Testis (tissue), 2 donors: ENCODE measurements at regions not wholly inside any gene's neighbourhood (a gene's known extent, or its start where the extent isn't known, plus 50 kb on each side); places are given as distances from the start of the nearest gene placed in this dataset.

Experiments
- DNase-seq: peaks from one replicate; pipeline ENCODE4 v3.0.0-alpha.2; 2019
- H3K27ac ChIP-seq, 2 donors: fragments of 200-600 bp; sonication (generic); one replicate each; pipeline ENCODE4 v1.5.1; 2019
- H3K27me3 ChIP-seq: fragments of 200-600 bp; sonication (generic); one replicate; pipeline ENCODE4 v1.5.1; 2019
- H3K36me3 ChIP-seq: fragments of 200-600 bp; sonication (generic); one replicate; pipeline ENCODE4 v1.5.1; 2017; ENCODE audit warnings: low read depth; ENCODE audit errors: missing control alignments
- H3K4me1 ChIP-seq: fragments of 200-600 bp; sonication (generic); one replicate; pipeline ENCODE4 v1.5.1; 2019
- H3K4me3 ChIP-seq, 2 donors: fragments of 200-600 bp; sonication (generic); one replicate each; pipeline ENCODE4 v1.5.1; 2017 to 2019
- H3K9me3 ChIP-seq: fragments of 200-600 bp; sonication (generic); one replicate; pipeline ENCODE4 v1.5.1; 2017
- CTCF ChIP-seq, 3 experiments: fragments of 450-650 bp in 2 of 3; fragments of 200-600 bp in 1 of 3; sonication (generic) in 1 of 3; IDR thresholded peaks; one replicate each; pipeline ENCODE4 v1.5.1; 2016 to 2019; ENCODE audit warnings: antibody characterized with exemption in 3 of 3, mild to moderate bottlenecking in 2 of 3, moderate library complexity in 1 of 3
- POLR2A ChIP-seq: fragments of 450-650 bp; IDR thresholded peaks from one replicate; pipeline ENCODE4 v1.6.1; 2017; ENCODE audit warnings: antibody characterized with exemption, mild to moderate bottlenecking, moderate library complexity
- WGBS, 2 donors: methylation state at CpG; one replicate each; pipeline ENCODE4 v1.1.5; 2018; 5-methylcytosine and 5-hydroxymethylcytosine counted together
- intact Hi-C: fragments of 100-400 bp; cut with DNase I; formaldehyde crosslinking; loops from one replicate; pipeline ENCODE4 v1.15.1; 2023; ENCODE audit warnings: low total_unique reads

GRCh38 chr1:195158091-195158490 is 1450.1 kb downstream of the KCNT2 start:
- WGBS, 2 donors = 78 to 91% methylated on average over 4 of the region's 4 CpGs

GRCh38 chr1:195153107-195153506 is 1455.1 kb downstream of the KCNT2 start:
- H3K4me3 ChIP-seq = no peak overlapping the region
- WGBS, 2 donors = 79 to 88% methylated on average over 1 of the region's 1 CpG
- H3K36me3 ChIP-seq = no peaks in the 10 kb centered on the region
- no peak overlapping the region for H3K27ac ChIP-seq
- TF ChIP-seq CTCF (IDR thresholded peaks at IDR 0.05) (no peak), POLR2A (no peak)
- DNase-seq = no peak
- no peaks in the 10 kb centered on the region for H3K4me1 ChIP-seq
- H3K9me3 ChIP-seq = no peaks in the 10 kb centered on the region
- no peaks in the 10 kb centered on the region for H3K27me3 ChIP-seq
- intact Hi-C loops = no loop called here

More at GRCh38 chr1:195158091-195158490, 1450.1 kb downstream of the KCNT2 start:
- Histone ChIP-seq H3K9me3 (no peaks in the 10 kb centered on the region), H3K36me3 (no peaks in the 10 kb centered on the region), H3K27ac (no peak overlapping the region), H3K4me1 (no peaks in the 10 kb centered on the region), H3K4me3 (no peak overlapping the region), H3K27me3 (no peaks in the 10 kb centered on the region)
- intact Hi-C loops = no loop called here
- DNase-seq = no peak
- no peak for TF ChIP-seq CTCF (IDR thresholded peaks at IDR 0.05)
- no peak for TF ChIP-seq POLR2A

GRCh38 chr1:195150768-195151167 is 1457.5 kb downstream of the KCNT2 start:
- Histone ChIP-seq H3K27me3 (no peaks in the 10 kb centered on the region), H3K4me1 (no peaks in the 10 kb centered on the region), H3K27ac (no peak overlapping the region), H3K4me3 (no peak overlapping the region), H3K36me3 (no peaks in the 10 kb centered on the region), H3K9me3 (no peaks in the 10 kb centered on the region)
- no peak for DNase-seq
- 81 to 90% methylated on average over 3 of the region's 3 CpGs for WGBS, 2 donors
- intact Hi-C loops = no loop called here
- no peak for TF ChIP-seq CTCF (IDR thresholded peaks at IDR 0.05)
- TF ChIP-seq POLR2A = no peak

GRCh38 chr1:195141294-195141693 is 1466.9 kb downstream of the KCNT2 start:
- Histone ChIP-seq H3K27me3 (no peaks in the 10 kb centered on the region), H3K27ac (no peak overlapping the region), H3K9me3 (no peaks in the 10 kb centered on the region), H3K36me3 (no peaks in the 10 kb centered on the region), H3K4me1 (no peaks in the 10 kb centered on the region), H3K4me3 (no peak overlapping the region)
- intact Hi-C loops = no loop called here
- peak; percentile 21 for DNase-seq
- TF ChIP-seq CTCF (IDR thresholded peaks at IDR 0.05) (no peak), POLR2A (no peak)
- 74 to 88% methylated on average over 2 of the region's 2 CpGs for WGBS, 2 donors

- no peak overlapping the region for H3K4me3 ChIP-seq
- H3K9me3 ChIP-seq = no peaks in the 10 kb centered on the region
- intact Hi-C loops = no loop called here
- H3K27me3 ChIP-seq = no peaks in the 10 kb centered on the region
- no peak for DNase-seq
- H3K36me3 ChIP-seq = no peaks in the 10 kb centered on the region
- no peaks in the 10 kb centered on the region for H3K4me1 ChIP-seq
- H3K27ac ChIP-seq = no peak overlapping the region
- TF ChIP-seq POLR2A (no peak), CTCF (IDR thresholded peaks at IDR 0.05) (no peak)
Measured at GRCh38 chr1:195130598-195130997, 1477.6 kb downstream of the KCNT2 start.
